Kidney epithelial cell (primary cell): ENCODE measurements at regions not wholly inside any gene's neighbourhood (a gene's known extent, or its start where the extent isn't known, plus 50 kb on each side); places are given as distances from the start of the nearest gene placed in this dataset.
"Not testable (repeated sequence)": the region's sequence is repeated elsewhere in the genome, so short reads cannot be mapped to it uniquely, and the experiment has no call there.

ENCODE experiments used
- DNase-seq: peaks from one replicate; pipeline ENCODE4 v3.0.0-alpha.2; 2010; ENCODE audit warnings: low read depth
- H3K27me3 ChIP-seq: 2 replicates; pipeline ENCODE4 v1.6.0; 2011; ENCODE audit warnings: low read length; ENCODE audit not compliant: control insufficient read depth, insufficient read depth
- H3K36me3 ChIP-seq: 2 replicates; pipeline ENCODE4 v1.5.1; 2011; ENCODE audit warnings: low read length; ENCODE audit not compliant: control insufficient read depth, insufficient read depth
- H3K4me3 ChIP-seq: 2 replicates; pipeline ENCODE4 v1.5.1; 2011; ENCODE audit warnings: low read depth, mild to moderate bottlenecking, control low read depth, low read length
- CTCF ChIP-seq: IDR thresholded peaks from 2 replicates; pipeline ENCODE4 v1.5.1; 2011; ENCODE audit warnings: mild to moderate bottlenecking, moderate library complexity, low read length, control low read depth, inconsistent platforms; ENCODE audit not compliant: insufficient read depth, poor library complexity, severe bottlenecking

- DNase-seq: no peak
- H3K27me3 ChIP-seq: no peaks in the 10 kb centered on the region
- TF ChIP-seq CTCF: no peak
- H3K36me3 ChIP-seq: no peaks in the 10 kb centered on the region
- H3K4me3 ChIP-seq: no peak overlapping the region
These were observed 483.4 kb upstream of the LARGE1 start for GRCh38 chr22:34403667-34404066.

- no peaks in the 10 kb centered on the region for H3K36me3 ChIP-seq
- no peaks in the 10 kb centered on the region for H3K27me3 ChIP-seq
- DNase-seq: no peak
- no peak overlapping the region for H3K4me3 ChIP-seq
- TF ChIP-seq CTCF: no peak
These were observed 489.8 kb upstream of the LARGE1 start for GRCh38 chr22:34410111-34410510.

GRCh38 chr22:34414467-34415440, 494.5 kb upstream of the LARGE1 start:
- peak; percentile 85 for TF ChIP-seq CTCF
- DNase-seq: peak; percentile 31
- Histone ChIP-seq H3K4me3 (no peak overlapping the region), H3K27me3 (no peaks in the 10 kb centered on the region), H3K36me3 (no peaks in the 10 kb centered on the region)

GRCh38 chr22:34416022-34416860, 496.0 kb upstream of the LARGE1 start:
- Histone ChIP-seq H3K27me3 (no peaks in the 10 kb centered on the region), H3K36me3 (no peaks in the 10 kb centered on the region), H3K4me3 (no peak overlapping the region)
- no peak for TF ChIP-seq CTCF
- no peak for DNase-seq

GRCh38 chr22:34422948-34423347, 502.7 kb upstream of the LARGE1 start:
- not testable (repeated sequence) for DNase-seq, H3K27me3 ChIP-seq, H3K36me3 ChIP-seq, H3K4me3 ChIP-seq

GRCh38 chr22:34427436-34427835, 507.2 kb upstream of the LARGE1 start:
- Histone ChIP-seq H3K4me3 (no peak overlapping the region), H3K36me3 (no peaks in the 10 kb centered on the region), H3K27me3 (no peaks in the 10 kb centered on the region)
- no peak for DNase-seq
- TF ChIP-seq CTCF: no peak
